HG02588 (cell line): ENCODE measurements at regions not wholly inside any gene's neighbourhood (a gene's known extent, or its start where the extent isn't known, plus 50 kb on each side); places are given as distances from the start of the nearest gene placed in this dataset.

Experiments
- ATAC-seq: cut with Tn5 transposase; IDR thresholded peaks from one replicate; pipeline ENCODE4 v1.9.1; 2021; ENCODE audit warnings: mild to moderate bottlenecking, moderate library complexity; ENCODE audit not compliant: unreplicated experiment

- ATAC-seq, result no peak
Measured at GRCh38 chr12:93149229-93149628, 220.1 kb upstream of the EEA1 start.

GRCh38 chr12:93151079-93151762 is 222.1 kb upstream of the EEA1 start:
- no peak for ATAC-seq

- no peak for ATAC-seq
Measured at GRCh38 chr12:93152617-93153016, 223.5 kb upstream of the EEA1 start.

- no peak for ATAC-seq
Measured at GRCh38 chr12:93153321-93153720, 224.2 kb upstream of the EEA1 start.

- no peak for ATAC-seq
Measured at GRCh38 chr12:93154096-93154728, 223.5 kb upstream of the NUDT4 start.

- no peak for ATAC-seq
Measured at GRCh38 chr12:93154753-93155480, 222.8 kb upstream of the NUDT4 start.

GRCh38 chr12:93156086-93156716 is 221.5 kb upstream of the NUDT4 start:
- no peak for ATAC-seq

GRCh38 chr12:93157279-93157678 is 220.4 kb upstream of the NUDT4 start:
- no peak for ATAC-seq

GRCh38 chr12:93158065-93158843 is 219.5 kb upstream of the NUDT4 start:
- ATAC-seq, result no peak

- ATAC-seq, result no peak
Measured at GRCh38 chr12:93163260-93164036, 214.3 kb upstream of the NUDT4 start.

GRCh38 chr12:93164103-93164880 is 213.4 kb upstream of the NUDT4 start:
- no peak for ATAC-seq

GRCh38 chr12:93165384-93165932 is 212.3 kb upstream of the NUDT4 start:
- ATAC-seq, result no peak

GRCh38 chr12:93166541-93167307 is 211.0 kb upstream of the NUDT4 start:
- peak; percentile 60 for ATAC-seq

- peak; percentile 6 for ATAC-seq
Measured at GRCh38 chr12:93167331-93167730, 210.4 kb upstream of the NUDT4 start.

GRCh38 chr12:93167841-93168492 is 209.8 kb upstream of the NUDT4 start:
- peak; percentile 58 for ATAC-seq

- no peak for ATAC-seq
Measured at GRCh38 chr12:93168751-93169150, 209.0 kb upstream of the NUDT4 start.

- ATAC-seq, result no peak
Measured at GRCh38 chr12:93169536-93169935, 208.2 kb upstream of the NUDT4 start.

GRCh38 chr12:93170928-93171327 is 206.8 kb upstream of the NUDT4 start:
- no peak for ATAC-seq
